Smooth muscle cell (in vitro differentiated cells): ENCODE measurements at regions not wholly inside any gene's neighbourhood (a gene's known extent, or its start where the extent isn't known, plus 50 kb on each side); places are given as distances from the start of the nearest gene placed in this dataset.
"Not testable (repeated sequence)": the region's sequence is repeated elsewhere in the genome, so short reads cannot be mapped to it uniquely, and the experiment has no call there.

Experiments
- DNase-seq: peaks from one replicate; lab custom pipeline; 2025; ENCODE audit not compliant: unreplicated experiment; lab: John Stamatoyannopoulos, UW
- H2AFZ ChIP-seq: fragments of 200-600 bp; sonication (generic); 2 replicates; pipeline ENCODE4 v1.6.0; 2016; ENCODE audit warnings: antibody characterized with exemption, low read depth, mild to moderate bottlenecking
- H3F3A ChIP-seq: fragments of 200-600 bp; sonication (generic); 2 replicates; pipeline ENCODE4 v1.6.0; 2017; ENCODE audit warnings: antibody characterized with exemption, low read depth
- H3K27ac ChIP-seq: fragments of 200-600 bp; sonication (generic); 2 replicates; pipeline ENCODE4 v1.5.1; 2016; ENCODE audit warnings: low read depth, mild to moderate bottlenecking
- H3K27me3 ChIP-seq: fragments of 200-600 bp; sonication (generic); 2 replicates; pipeline ENCODE4 v1.6.1; 2016; ENCODE audit warnings: low read depth, mild to moderate bottlenecking
- H3K36me3 ChIP-seq: fragments of 200-600 bp; sonication (generic); 2 replicates; pipeline ENCODE4 v1.5.1; 2016; ENCODE audit warnings: low read depth
- H3K4me1 ChIP-seq: fragments of 200-600 bp; sonication (generic); 2 replicates; pipeline ENCODE4 v1.5.1; 2016; ENCODE audit warnings: low read depth
- H3K4me2 ChIP-seq: fragments of 200-600 bp; sonication (generic); 2 replicates; pipeline ENCODE4 v1.6.0; 2016; ENCODE audit warnings: mild to moderate bottlenecking
- H3K4me3 ChIP-seq: fragments of 200-600 bp; sonication (generic); 2 replicates; pipeline ENCODE4 v1.5.1; 2016; ENCODE audit warnings: mild to moderate bottlenecking
- H3K79me2 ChIP-seq: fragments of 200-600 bp; sonication (generic); 2 replicates; pipeline ENCODE4 v1.6.0; 2016; ENCODE audit warnings: low read depth, mild to moderate bottlenecking
- H3K9ac ChIP-seq: fragments of 200-600 bp; sonication (generic); 2 replicates; pipeline ENCODE4 v1.6.0; 2016; ENCODE audit warnings: low read depth
- H3K9me3 ChIP-seq: fragments of 200-600 bp; sonication (generic); replicated peaks from 2 replicates; pipeline ENCODE4 v1.5.1; 2016; ENCODE audit warnings: low read depth
- H4K20me1 ChIP-seq: fragments of 200-600 bp; sonication (generic); 2 replicates; pipeline ENCODE4 v1.6.0; 2016; ENCODE audit warnings: low read depth
- WGBS: methylation state at CpG from one replicate; pipeline ENCODE4 v1.1.7; 2016; ENCODE audit warnings: low lambda C conversion rate; 5-methylcytosine and 5-hydroxymethylcytosine counted together
- TF ChIP-seq, protein P1 (sequence below): fragments of 200-600 bp; sonication (generic); IDR thresholded peaks from 2 replicates; pipeline ENCODE4 v1.5.1; 2017; ENCODE audit warnings: borderline replicate concordance, mild to moderate bottlenecking, antibody characterized with exemption; ENCODE audit not compliant: insufficient read depth, poor library complexity, severe bottlenecking

- H3F3A ChIP-seq = no peaks in the 10 kb centered on the region
- no peaks in the 10 kb centered on the region for H3K27me3 ChIP-seq
- H3K36me3 ChIP-seq = no peaks in the 10 kb centered on the region
- DNase-seq = no peak
- no peaks in the 10 kb centered on the region for H3K79me2 ChIP-seq
- no peak overlapping the region for H3K4me3 ChIP-seq
- TF ChIP-seq, protein P1, sequence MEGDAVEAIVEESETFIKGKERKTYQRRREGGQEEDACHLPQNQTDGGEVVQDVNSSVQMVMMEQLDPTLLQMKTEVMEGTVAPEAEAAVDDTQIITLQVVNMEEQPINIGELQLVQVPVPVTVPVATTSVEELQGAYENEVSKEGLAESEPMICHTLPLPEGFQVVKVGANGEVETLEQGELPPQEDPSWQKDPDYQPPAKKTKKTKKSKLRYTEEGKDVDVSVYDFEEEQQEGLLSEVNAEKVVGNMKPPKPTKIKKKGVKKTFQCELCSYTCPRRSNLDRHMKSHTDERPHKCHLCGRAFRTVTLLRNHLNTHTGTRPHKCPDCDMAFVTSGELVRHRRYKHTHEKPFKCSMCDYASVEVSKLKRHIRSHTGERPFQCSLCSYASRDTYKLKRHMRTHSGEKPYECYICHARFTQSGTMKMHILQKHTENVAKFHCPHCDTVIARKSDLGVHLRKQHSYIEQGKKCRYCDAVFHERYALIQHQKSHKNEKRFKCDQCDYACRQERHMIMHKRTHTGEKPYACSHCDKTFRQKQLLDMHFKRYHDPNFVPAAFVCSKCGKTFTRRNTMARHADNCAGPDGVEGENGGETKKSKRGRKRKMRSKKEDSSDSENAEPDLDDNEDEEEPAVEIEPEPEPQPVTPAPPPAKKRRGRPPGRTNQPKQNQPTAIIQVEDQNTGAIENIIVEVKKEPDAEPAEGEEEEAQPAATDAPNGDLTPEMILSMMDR = no peak
- no peak overlapping the region for H3K4me2 ChIP-seq
- H4K20me1 ChIP-seq = no peaks in the 10 kb centered on the region
- no peaks in the 10 kb centered on the region for H3K9me3 ChIP-seq
- no peak overlapping the region for H2AFZ ChIP-seq
- H3K4me1 ChIP-seq = no peaks in the 10 kb centered on the region
- H3K9ac ChIP-seq = no peak overlapping the region
- no peak overlapping the region for H3K27ac ChIP-seq
- WGBS = 85% methylated on average over 5 of the region's 5 CpGs
Observed at GRCh38 chr12:74660442-74660841, 122.8 kb downstream of the ATXN7L3B start.

- Histone ChIP-seq H2AFZ (no peak overlapping the region), H3K9ac (no peak overlapping the region), H3K9me3 (no peaks in the 10 kb centered on the region), H3K79me2 (no peaks in the 10 kb centered on the region), H3K4me2 (no peak overlapping the region), H3K4me3 (no peak overlapping the region), H3K4me1 (no peaks in the 10 kb centered on the region), H3K36me3 (no peaks in the 10 kb centered on the region), H3K27ac (no peak overlapping the region), H3K27me3 (no peaks in the 10 kb centered on the region), H4K20me1 (no peaks in the 10 kb centered on the region), H3F3A (no peaks in the 10 kb centered on the region)
- 97% methylated on average over 20 of the region's 20 CpGs for whole genome bisulfite sequencing
- TF ChIP-seq, protein P1 = no peak
- no peak for DNase-seq
Observed at GRCh38 chr12:74663958-74664357, 126.3 kb downstream of the ATXN7L3B start.

DNA sequence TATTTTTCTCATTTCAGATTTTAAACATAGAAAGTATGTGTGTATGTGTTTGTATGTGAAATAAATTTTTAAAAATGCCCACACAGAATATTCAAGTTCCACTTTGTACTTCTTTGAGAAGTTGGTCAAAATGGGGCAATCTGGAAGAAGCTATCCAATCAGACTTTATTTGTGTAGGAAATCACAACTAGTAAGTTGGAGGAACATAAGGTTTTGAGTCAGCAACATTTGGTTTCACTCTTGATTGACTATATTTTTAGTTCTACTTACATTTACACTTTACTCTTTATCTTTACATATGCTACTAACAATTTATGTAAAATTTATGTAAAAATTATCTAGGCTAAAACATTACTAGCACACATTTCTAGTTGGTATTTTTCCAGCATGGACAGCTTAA lies 128.1 kb downstream of the ATXN7L3B start:
- Histone ChIP-seq H3K36me3 (no peaks in the 10 kb centered on the region), H3K9me3 (no peaks in the 10 kb centered on the region)

GRCh38 chr12:74671421-74671820 lies 133.8 kb downstream of the ATXN7L3B start:
- Histone ChIP-seq H3K9me3 (no peaks in the 10 kb centered on the region), H4K20me1 (no peaks in the 10 kb centered on the region), H3K4me3 (no peak overlapping the region), H3F3A (no peaks in the 10 kb centered on the region), H2AFZ (no peak overlapping the region), H3K27me3 (no peaks in the 10 kb centered on the region), H3K36me3 (no peaks in the 10 kb centered on the region), H3K4me1 (no peaks in the 10 kb centered on the region), H3K9ac (no peak overlapping the region), H3K4me2 (no peak overlapping the region), H3K27ac (no peak overlapping the region), H3K79me2 (no peaks in the 10 kb centered on the region)
- DNase-seq = no peak
- WGBS = 90% methylated on average over 1 of the region's 1 CpG
- TF ChIP-seq, protein P1 = no peak

More for the DNA sequence above, 128.1 kb downstream of the ATXN7L3B start:
- Histone ChIP-seq H3K4me1 (no peaks in the 10 kb centered on the region), H2AFZ (no peak overlapping the region), H3K4me2 (no peak overlapping the region), H3K4me3 (no peak overlapping the region), H3K27ac (no peak overlapping the region), H3K79me2 (no peaks in the 10 kb centered on the region), H3F3A (no peaks in the 10 kb centered on the region), H3K27me3 (no peaks in the 10 kb centered on the region), H3K9ac (no peak overlapping the region), H4K20me1 (no peaks in the 10 kb centered on the region)
- TF ChIP-seq, protein P1 = no peak
- no peak for DNase-seq

GRCh38 chr12:74676955-74677354 lies 139.3 kb downstream of the ATXN7L3B start:
- not testable (repeated sequence) for H3K27me3 ChIP-seq, H3K4me1 ChIP-seq, H3K4me2 ChIP-seq, H3K9me3 ChIP-seq, H3K27ac ChIP-seq, H3K9ac ChIP-seq, DNase-seq, H2AFZ ChIP-seq, H3K4me3 ChIP-seq, H4K20me1 ChIP-seq, H3K36me3 ChIP-seq, H3F3A ChIP-seq, H3K79me2 ChIP-seq
- 100% methylated on average over 4 of the region's 4 CpGs for WGBS
